Ishikawa (cell line): ENCODE measurements at regions not wholly inside any gene's neighbourhood (a gene's known extent, or its start where the extent isn't known, plus 50 kb on each side); places are given as distances from the start of the nearest gene placed in this dataset.

Experiments used
- CEBPB ChIP-seq: IDR thresholded peaks from 2 replicates; pipeline ENCODE4 v1.6.1; 2012
- MAX ChIP-seq: IDR thresholded peaks from 2 replicates; pipeline ENCODE4 v1.6.1; 2012
- RAD21 ChIP-seq: IDR thresholded peaks from 2 replicates; pipeline ENCODE4 v1.6.1; 2012; ENCODE audit warnings: low read depth

GRCh38 chr5:111887706-111888105, 130.7 kb upstream of the NREP start:
- TF ChIP-seq MAX: no peak
- no peak for TF ChIP-seq RAD21
- no peak for TF ChIP-seq CEBPB
